ENCODE measurements at regions not wholly inside any gene's neighbourhood (a gene's known extent, or its start where the extent isn't known, plus 50 kb on each side); places are given as distances from the start of the nearest gene placed in this dataset.

DNA sequence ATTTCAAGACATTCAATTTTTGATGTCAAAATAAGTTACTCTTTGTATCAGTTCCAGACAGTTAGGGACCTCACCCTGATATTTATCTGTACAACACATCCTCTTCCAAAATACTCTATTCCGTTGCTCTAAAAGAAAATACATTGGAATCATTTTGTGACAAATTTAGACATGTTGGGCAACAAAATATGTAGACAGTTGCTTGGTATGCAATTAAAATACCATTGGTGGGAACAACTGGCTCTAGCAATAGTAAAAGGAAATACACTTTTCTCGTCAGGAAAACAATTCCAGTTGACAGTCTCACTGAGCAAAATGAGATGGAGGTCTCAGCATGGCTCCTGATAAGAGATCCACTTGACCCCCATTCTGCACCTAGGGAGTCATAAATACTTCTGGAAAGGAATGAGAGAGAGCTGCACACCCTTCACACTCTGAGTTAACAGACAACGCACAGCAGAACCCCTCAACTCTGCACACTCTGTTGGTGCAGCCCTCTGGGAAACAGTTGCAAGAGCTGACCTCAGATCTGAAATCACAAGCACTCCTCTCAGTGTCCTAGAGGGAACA lies 171.3 kb upstream of the NT5E start:
- TF ChIP-seq, protein P1, sequence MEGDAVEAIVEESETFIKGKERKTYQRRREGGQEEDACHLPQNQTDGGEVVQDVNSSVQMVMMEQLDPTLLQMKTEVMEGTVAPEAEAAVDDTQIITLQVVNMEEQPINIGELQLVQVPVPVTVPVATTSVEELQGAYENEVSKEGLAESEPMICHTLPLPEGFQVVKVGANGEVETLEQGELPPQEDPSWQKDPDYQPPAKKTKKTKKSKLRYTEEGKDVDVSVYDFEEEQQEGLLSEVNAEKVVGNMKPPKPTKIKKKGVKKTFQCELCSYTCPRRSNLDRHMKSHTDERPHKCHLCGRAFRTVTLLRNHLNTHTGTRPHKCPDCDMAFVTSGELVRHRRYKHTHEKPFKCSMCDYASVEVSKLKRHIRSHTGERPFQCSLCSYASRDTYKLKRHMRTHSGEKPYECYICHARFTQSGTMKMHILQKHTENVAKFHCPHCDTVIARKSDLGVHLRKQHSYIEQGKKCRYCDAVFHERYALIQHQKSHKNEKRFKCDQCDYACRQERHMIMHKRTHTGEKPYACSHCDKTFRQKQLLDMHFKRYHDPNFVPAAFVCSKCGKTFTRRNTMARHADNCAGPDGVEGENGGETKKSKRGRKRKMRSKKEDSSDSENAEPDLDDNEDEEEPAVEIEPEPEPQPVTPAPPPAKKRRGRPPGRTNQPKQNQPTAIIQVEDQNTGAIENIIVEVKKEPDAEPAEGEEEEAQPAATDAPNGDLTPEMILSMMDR (IDR thresholded peaks at IDR 0.05): no peak
- TF ChIP-seq EZH2 (IDR thresholded peaks at IDR 0.05; ENCODE audit: borderline replicate concordance, insufficient read depth, low read depth, low read length, poor library complexity, severe bottlenecking): no peak

Measured in B cell (primary cell).